ENCODE measurements at regions not wholly inside any gene's neighbourhood (a gene's known extent, or its start where the extent isn't known, plus 50 kb on each side); places are given as distances from the start of the nearest gene placed in this dataset.

- DNase-seq (ENCODE audit: low read depth) = no peak
- no peak overlapping the region for H3K4me3 ChIP-seq (ENCODE audit: low read depth, low read length)
- no peak for TF ChIP-seq CTCF (IDR thresholded peaks at IDR 0.05; ENCODE audit: control insufficient read depth, extremely low read depth, insufficient read depth)
These were observed 56.1 kb downstream of the BTG1 start for GRCh38 chr12:92089559-92089958.

GRCh38 chr12:92088805-92089204, 56.8 kb downstream of the BTG1 start:
- TF ChIP-seq CTCF (IDR thresholded peaks at IDR 0.05; ENCODE audit: control insufficient read depth, extremely low read depth, insufficient read depth) = no peak
- no peak for DNase-seq (ENCODE audit: low read depth)

GRCh38 chr12:92085736-92086040, 60.0 kb downstream of the BTG1 start:
- H3K4me3 ChIP-seq (ENCODE audit: low read depth, low read length) = no peak overlapping the region
- TF ChIP-seq CTCF (IDR thresholded peaks at IDR 0.05; ENCODE audit: control insufficient read depth, extremely low read depth, insufficient read depth) = no peak
- DNase-seq (ENCODE audit: low read depth) = no peak

More at GRCh38 chr12:92088805-92089204, 56.8 kb downstream of the BTG1 start:
- no peak overlapping the region for H3K4me3 ChIP-seq (ENCODE audit: low read depth, low read length)

GRCh38 chr12:92085040-92085735, 60.5 kb downstream of the BTG1 start:
- DNase-seq (ENCODE audit: low read depth) = peak; percentile 69
- H3K4me3 ChIP-seq (ENCODE audit: low read depth, low read length) = no peak overlapping the region
- no peak for TF ChIP-seq CTCF (IDR thresholded peaks at IDR 0.05; ENCODE audit: control insufficient read depth, extremely low read depth, insufficient read depth)

GRCh38 chr12:92080911-92081285, 64.7 kb downstream of the BTG1 start:
- TF ChIP-seq CTCF (IDR thresholded peaks at IDR 0.05; ENCODE audit: control insufficient read depth, extremely low read depth, insufficient read depth) = no peak
- no peak for DNase-seq (ENCODE audit: low read depth)
- H3K4me3 ChIP-seq (ENCODE audit: low read depth, low read length) = no peak overlapping the region

- no peak for TF ChIP-seq CTCF (IDR thresholded peaks at IDR 0.05; ENCODE audit: control insufficient read depth, extremely low read depth, insufficient read depth)
- no peak for DNase-seq (ENCODE audit: low read depth)
- H3K4me3 ChIP-seq (ENCODE audit: low read depth, low read length) = no peak overlapping the region
These were observed 66.6 kb downstream of the BTG1 start for GRCh38 chr12:92079054-92079385.
